ENCODE measurements at regions not wholly inside any gene's neighbourhood (a gene's known extent, or its start where the extent isn't known, plus 50 kb on each side); places are given as distances from the start of the nearest gene placed in this dataset.

GRCh38 chr3:159881828-159882309 is 106.8 kb upstream of the IL12A start:
- Histone ChIP-seq H2AFZ (ENCODE audit: low read depth, low read length) (no peak overlapping the region), H3K79me2 (ENCODE audit: control insufficient read depth, insufficient read depth, low read length) (no peaks in the 10 kb centered on the region), H3K9me1 (ENCODE audit: control insufficient read depth, insufficient read depth, low read length) (no peaks in the 10 kb centered on the region), H3K36me3 (ENCODE audit: control insufficient read depth, insufficient read depth, low read length) (no peaks in the 10 kb centered on the region), H3K4me2 (ENCODE audit: insufficient read depth, low read length) (no peak overlapping the region), H3K9me3 (replicated peaks; ENCODE audit: control insufficient read depth, insufficient read depth, low read depth, low read length) (no peaks in the 10 kb centered on the region), H3K4me3 (no peak overlapping the region), H3K9ac (ENCODE audit: insufficient read depth in 1 of 2, low read depth in 2 of 2, low read length in 2 of 2) (no peak overlapping the region), H3K4me1 (replicated peaks in 1 of 2; ENCODE audit: control insufficient read depth in 2 of 2, insufficient read depth in 2 of 2, low read length in 2 of 2) (no peaks in the 10 kb centered on the region), H3K27me3 (ENCODE audit: control insufficient read depth in 2 of 2, insufficient read depth in 2 of 2, low read length in 2 of 2) (peaks cover 2 to 3% of the 10 kb centered on the region in 2 experiments; a peak in 1 of 5 replicates), H4K20me1 (replicated peaks; ENCODE audit: control insufficient read depth, insufficient read depth, low read length) (no peaks in the 10 kb centered on the region), H3K27ac (ENCODE audit: extremely low read depth, low read depth, low read length) (no peak overlapping the region)
- in situ Hi-C loops (cut with MboI), result loop anchor here (10.0 to 25.0 kb wide), 2 partner anchors 580 to 1913 kb away; no protein-coding TSS in a partner anchor
- WGBS (ENCODE audit: insufficient coverage, low coverage, missing lambda C conversion rate), result 0% methylated on average over 7 of the region's 7 CpGs
- no peak for ATAC-seq
- no TSS peak for BruUV-seq (replicated peaks)
- FAIRE-seq, result no peak
- no peak for DNase-seq (ENCODE audit: extremely low read depth in 1 of 4, low spot score in 3 of 4)
- CTCF ChIA-PET (ENCODE audit: low intra/inter-chr PET ratio), result no interaction called here
- POLR2A ChIA-PET, result interaction anchor here (0.8 kb wide), 1 partner anchor 260 kb away, joined by 3 read pairs; no protein-coding TSS in a partner anchor
- intact Hi-C loops (cut with micrococcal nuclease), result loop anchor here (10.0 kb wide), 1 partner anchor 253 kb away; no protein-coding TSS in a partner anchor
- no peak for TF ChIP-seq MEF2A (IDR thresholded peaks at IDR 0.05; ENCODE audit: control insufficient read depth, low read depth, low read length)
- TF ChIP-seq ZNF184 (CRISPR knock-in tag; IDR thresholded peaks at IDR 0.05), result no peak
- no peak for TF ChIP-seq LCOR (CRISPR knock-in tag; IDR thresholded peaks at IDR 0.05)
- no peak for TF ChIP-seq SIX5 (IDR thresholded peaks at IDR 0.05; ENCODE audit: borderline replicate concordance in 1 of 2, insufficient read depth in 1 of 2, low read depth in 1 of 2, low read length in 2 of 2)
- no peak for TF ChIP-seq ZBTB5 (IDR thresholded peaks at IDR 0.05)
- no peak for TF ChIP-seq MCM3 (IDR thresholded peaks at IDR 0.05)
- no peak for TF ChIP-seq CREB3L1 (IDR thresholded peaks at IDR 0.05; ENCODE audit: borderline replicate concordance, low read depth)
- no peak for TF ChIP-seq SAP30 (IDR thresholded peaks at IDR 0.05; ENCODE audit: borderline replicate concordance, insufficient read depth, low read depth, low read length, poor library complexity, severe bottlenecking)
- no peak for TF ChIP-seq TCFL5 (CRISPR knock-in tag; conservative IDR thresholded peaks at IDR 0.05)
- no peak for TF ChIP-seq USF2 (CRISPR knock-in tag; IDR thresholded peaks at IDR 0.05)
- no peak for TF ChIP-seq DIDO1 (tag; IDR thresholded peaks at IDR 0.05; ENCODE audit: low read depth)
- no peak for TF ChIP-seq MYNN (IDR thresholded peaks at IDR 0.05)
- no peak for TF ChIP-seq MYNN (CRISPR knock-in tag; IDR thresholded peaks at IDR 0.05)
